Endothelial cell (in vitro differentiated cells): ENCODE measurements at regions not wholly inside any gene's neighbourhood (a gene's known extent, or its start where the extent isn't known, plus 50 kb on each side); places are given as distances from the start of the nearest gene placed in this dataset.

Source experiments
- DNase-seq: peaks from one replicate; pipeline ENCODE4 v3.0.0; 2021; ENCODE audit warnings: low spot score
- H3K27ac Mint-ChIP-seq: one replicate; pipeline ENCODE4 v1.8.0; 2021; ENCODE audit warnings: mixed read lengths, inconsistent platforms; ENCODE audit not compliant: unreplicated experiment
- H3K27me3 Mint-ChIP-seq: one replicate; pipeline ENCODE4 v1.8.0; 2021; ENCODE audit warnings: mild to moderate bottlenecking, moderate library complexity, mixed read lengths, inconsistent platforms; ENCODE audit not compliant: unreplicated experiment
- H3K36me3 Mint-ChIP-seq: one replicate; pipeline ENCODE4 v1.8.0; 2021; ENCODE audit warnings: mild to moderate bottlenecking, low read depth, mixed read lengths, inconsistent platforms; ENCODE audit not compliant: unreplicated experiment
- H3K4me1 Mint-ChIP-seq: one replicate; pipeline ENCODE4 v1.8.0; 2021; ENCODE audit warnings: mild to moderate bottlenecking, mixed read lengths, inconsistent platforms; ENCODE audit not compliant: unreplicated experiment
- H3K4me3 Mint-ChIP-seq: one replicate; pipeline ENCODE4 v1.8.0; 2021; ENCODE audit warnings: mild to moderate bottlenecking, mixed read lengths, inconsistent platforms; ENCODE audit not compliant: unreplicated experiment
- H3K9me3 Mint-ChIP-seq: one replicate; pipeline ENCODE4 v1.8.0; 2021; ENCODE audit warnings: mixed read lengths, inconsistent platforms; ENCODE audit not compliant: unreplicated experiment
- CTCF ChIP-seq: fragments of 200-600 bp; sonication (generic); IDR thresholded peaks from one replicate; pipeline ENCODE4 v1.5.0; 2021; ENCODE audit warnings: antibody characterized with exemption; ENCODE audit not compliant: unreplicated experiment

- no peak for TF ChIP-seq CTCF
- Mint-ChIP-seq H3K4me1 (no peaks in the 10 kb centered on the region), H3K4me3 (no peak overlapping the region), H3K27ac (no peak overlapping the region), H3K9me3 (peaks cover 10% of the 10 kb centered on the region), H3K36me3 (peaks cover 9% of the 10 kb centered on the region), H3K27me3 (peaks cover 8% of the 10 kb centered on the region)
- no peak for DNase-seq
Observed at GRCh38 chr2:4047961-4048891, 344.9 kb downstream of the DCDC2C start.

GRCh38 chr2:4049463-4049862 is 346.1 kb downstream of the DCDC2C start:
- no peak for TF ChIP-seq CTCF
- Mint-ChIP-seq H3K36me3 (peaks cover 3% of the 10 kb centered on the region), H3K4me3 (no peak overlapping the region), H3K27ac (no peak overlapping the region), H3K9me3 (no peaks in the 10 kb centered on the region), H3K27me3 (peaks cover 4% of the 10 kb centered on the region), H3K4me1 (no peaks in the 10 kb centered on the region)
- DNase-seq: no peak

- peaks cover 7% of the 10 kb centered on the region for H3K9me3 Mint-ChIP-seq
- no peak overlapping the region for H3K27ac Mint-ChIP-seq
- H3K36me3 Mint-ChIP-seq: peaks cover 1% of the 10 kb centered on the region
- no peak overlapping the region for H3K4me3 Mint-ChIP-seq
- no peak for DNase-seq
- H3K4me1 Mint-ChIP-seq: no peaks in the 10 kb centered on the region
- peaks cover 2% of the 10 kb centered on the region for H3K27me3 Mint-ChIP-seq
- TF ChIP-seq CTCF: no peak
Observed at GRCh38 chr2:4053769-4054493, 350.6 kb downstream of the DCDC2C start.

GRCh38 chr2:4066217-4066616 is 362.8 kb downstream of the DCDC2C start:
- Mint-ChIP-seq H3K27me3 (peaks cover 3% of the 10 kb centered on the region), H3K4me3 (no peak overlapping the region), H3K4me1 (no peaks in the 10 kb centered on the region), H3K36me3 (no peaks in the 10 kb centered on the region), H3K27ac (no peak overlapping the region), H3K9me3 (peaks cover 7% of the 10 kb centered on the region)
- TF ChIP-seq CTCF: no peak
- DNase-seq: no peak
